ENCODE measurements at regions not wholly inside any gene's neighbourhood (a gene's known extent, or its start where the extent isn't known, plus 50 kb on each side); places are given as distances from the start of the nearest gene placed in this dataset.

DNA sequence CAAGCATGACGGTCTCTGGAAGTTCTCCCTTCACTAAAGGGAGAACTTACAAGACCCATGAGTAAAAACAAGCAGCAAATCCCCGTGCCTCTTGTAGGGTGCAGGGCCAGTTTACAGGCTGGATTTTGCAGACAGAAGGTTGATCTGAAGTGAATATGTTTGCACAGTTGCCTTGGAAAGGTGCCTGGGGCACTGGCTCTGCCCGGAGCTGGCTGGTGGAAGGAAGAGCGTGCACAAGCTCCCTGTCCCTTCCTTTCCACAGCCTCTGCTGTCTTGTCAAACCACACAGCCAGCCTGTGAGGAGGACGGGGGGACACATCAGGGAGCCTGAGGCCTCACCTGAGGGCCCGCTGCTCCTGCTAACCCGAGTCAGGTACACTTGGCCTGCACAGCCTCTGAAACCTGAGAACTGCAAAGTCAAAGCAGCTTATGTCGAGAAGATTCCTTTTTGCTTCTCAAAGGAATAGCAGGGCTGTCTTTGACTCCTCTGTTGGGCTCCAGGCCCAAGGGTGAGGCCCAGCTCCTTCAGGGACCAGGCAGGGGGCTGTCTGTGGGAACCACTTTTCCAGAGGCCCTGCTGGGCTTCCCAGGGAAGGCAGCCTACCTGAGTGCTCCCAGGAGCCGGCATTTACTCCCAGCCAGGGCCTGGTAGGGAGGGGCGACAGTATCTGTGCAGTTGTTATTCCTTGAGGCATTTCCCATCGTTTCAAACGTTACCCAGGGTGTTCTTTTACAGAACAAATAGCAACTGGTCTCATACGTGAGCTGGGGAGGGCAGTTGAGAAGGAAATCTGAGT is 251.5 kb downstream of the SIPA1L2 start:
- H3K9me3 Mint-ChIP-seq, result peaks cover 0 to 3% of the 10 kb centered on the region in 2 experiments; a peak in 1 of 5 replicates
- Histone ChIP-seq H2BK20ac (ENCODE audit: low read depth, low read length, poor library complexity, severe bottlenecking) (no peak overlapping the region), H3K9me3 (ENCODE audit: control insufficient read depth, low read depth, low read length) (no peaks in the 10 kb centered on the region), H2BK5ac (ENCODE audit: insufficient read length, low read length) (no peak overlapping the region), H2AK5ac (ENCODE audit: insufficient read length, low read length) (no peak overlapping the region), H3K9ac (ENCODE audit: extremely low read depth, insufficient read length, low read length) (no peak overlapping the region), H3K23ac (ENCODE audit: insufficient read length, low read depth, low read length) (no peak overlapping the region), H3K79me2 (ENCODE audit: insufficient read depth, low read length) (no peaks in the 10 kb centered on the region), H3K23me2 (ENCODE audit: insufficient read length, low read depth, low read length, poor library complexity, severe bottlenecking) (no peaks in the 10 kb centered on the region), H4K91ac (ENCODE audit: insufficient read length, low read depth, low read length) (no peak overlapping the region), H3T11ph (ENCODE audit: low read length) (no peak overlapping the region), H3K27me3 (ENCODE audit: insufficient read depth, low read length) (no peaks in the 10 kb centered on the region), H3K14ac (ENCODE audit: insufficient read depth, low read length) (no peak overlapping the region), H2AFZ (ENCODE audit: low read length) (no peak overlapping the region), H3K79me1 (ENCODE audit: insufficient read depth, low read depth, low read length, poor library complexity, severe bottlenecking) (no peaks in the 10 kb centered on the region), H4K5ac (ENCODE audit: insufficient read length, low read depth, low read length) (no peak overlapping the region), H3K4me1 (ENCODE audit: insufficient read depth, low read length) (0 out of 2 replicates have a peak, but pooled peaks cover 3% of the 10 kb centered on the region), H4K20me1 (ENCODE audit: control insufficient read depth, insufficient read depth, insufficient read length) (no peaks in the 10 kb centered on the region), H3K4ac (ENCODE audit: low read depth, low read length) (no peak overlapping the region), H2BK15ac (ENCODE audit: low read depth, low read length) (no peak overlapping the region), H2BK12ac (ENCODE audit: insufficient read length, low read depth, low read length) (no peak overlapping the region), H3K18ac (ENCODE audit: insufficient read length, low read depth, low read length) (no peak overlapping the region), H3K56ac (ENCODE audit: insufficient read length, low read depth, low read length) (no peak overlapping the region), H4K8ac (replicated peaks; ENCODE audit: insufficient read length, low read depth, low read length) (no peak overlapping the region), H3K4me2 (ENCODE audit: insufficient read depth, insufficient read length, low read length) (no peak overlapping the region), H2BK120ac (ENCODE audit: low read depth, low read length, poor library complexity, severe bottlenecking) (no peak overlapping the region), H3K27ac (ENCODE audit: insufficient read length, low read depth, low read length) (no peak overlapping the region)
- peaks cover 12% of the 10 kb centered on the region for H3K27me3 Mint-ChIP-seq (ENCODE audit: low read depth)
- WGBS (ENCODE audit: extremely low coverage, insufficient read length, low lambda C conversion rate), result no CpG with 5 or more reads among the region's 13 CpGs
- TF ChIP-seq, protein P1, sequence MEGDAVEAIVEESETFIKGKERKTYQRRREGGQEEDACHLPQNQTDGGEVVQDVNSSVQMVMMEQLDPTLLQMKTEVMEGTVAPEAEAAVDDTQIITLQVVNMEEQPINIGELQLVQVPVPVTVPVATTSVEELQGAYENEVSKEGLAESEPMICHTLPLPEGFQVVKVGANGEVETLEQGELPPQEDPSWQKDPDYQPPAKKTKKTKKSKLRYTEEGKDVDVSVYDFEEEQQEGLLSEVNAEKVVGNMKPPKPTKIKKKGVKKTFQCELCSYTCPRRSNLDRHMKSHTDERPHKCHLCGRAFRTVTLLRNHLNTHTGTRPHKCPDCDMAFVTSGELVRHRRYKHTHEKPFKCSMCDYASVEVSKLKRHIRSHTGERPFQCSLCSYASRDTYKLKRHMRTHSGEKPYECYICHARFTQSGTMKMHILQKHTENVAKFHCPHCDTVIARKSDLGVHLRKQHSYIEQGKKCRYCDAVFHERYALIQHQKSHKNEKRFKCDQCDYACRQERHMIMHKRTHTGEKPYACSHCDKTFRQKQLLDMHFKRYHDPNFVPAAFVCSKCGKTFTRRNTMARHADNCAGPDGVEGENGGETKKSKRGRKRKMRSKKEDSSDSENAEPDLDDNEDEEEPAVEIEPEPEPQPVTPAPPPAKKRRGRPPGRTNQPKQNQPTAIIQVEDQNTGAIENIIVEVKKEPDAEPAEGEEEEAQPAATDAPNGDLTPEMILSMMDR (conservative IDR thresholded peaks at IDR 0.05), result no peak
- DNase-seq, result no peak
- H3K27ac Mint-ChIP-seq, result no peak overlapping the region
- 0 out of 7 replicates have a peak, but pooled peaks cover 0 to 3% (median 0%) of the 10 kb centered on the region in 3 experiments for H3K36me3 Mint-ChIP-seq (ENCODE audit: insufficient read depth in 1 of 3, low read depth in 3 of 3)
- H3K4me3 Mint-ChIP-seq, result no peak overlapping the region
- peaks cover 18 to 21% of the 10 kb centered on the region in 2 experiments for H3K4me1 Mint-ChIP-seq
